Natural killer cell (primary cell): ENCODE measurements at regions not wholly inside any gene's neighbourhood (a gene's known extent, or its start where the extent isn't known, plus 50 kb on each side); places are given as distances from the start of the nearest gene placed in this dataset.

Experiments
- ATAC-seq, 3 donors: fragments of 150-1000 bp in 2 of 3; fragments of 200-7000 bp in 1 of 3; cut with Tn5 transposase; 1 replicate in 1 of 3; 2 replicates in 2 of 3; pipeline ENCODE4 v1.10.0; 2021; ENCODE audit warnings: mild to moderate bottlenecking in 2 of 3, moderate library complexity in 2 of 3
- DNase-seq, 2 donors: peaks; one replicate each; pipeline versions ENCODE4 v3.0.0 to v3.0.0-alpha.2; 2013 to 2021; ENCODE audit warnings: mixed read lengths in 1 of 2
- H3K27ac ChIP-seq: one replicate; pipeline ENCODE4 v1.5.1; 2013; ENCODE audit warnings: mild to moderate bottlenecking, low read length
- H3K27me3 ChIP-seq: one replicate; pipeline ENCODE4 v1.6.1; 2013; ENCODE audit warnings: low read length; ENCODE audit not compliant: control insufficient read depth, insufficient read depth
- H3K36me3 ChIP-seq: one replicate; pipeline ENCODE4 v1.6.1; 2013; ENCODE audit warnings: low read length; ENCODE audit not compliant: control insufficient read depth, insufficient read depth
- H3K4me1 ChIP-seq: one replicate; pipeline ENCODE4 v1.6.1; 2013; ENCODE audit warnings: low read length; ENCODE audit not compliant: control insufficient read depth, insufficient read depth
- H3K4me3 ChIP-seq: one replicate; pipeline ENCODE4 v1.5.1; 2013; ENCODE audit warnings: low read length
- H3K9me3 ChIP-seq: one replicate; pipeline ENCODE4 v1.6.1; 2013; ENCODE audit warnings: low read length; ENCODE audit not compliant: control insufficient read depth, insufficient read depth
- H3K27ac Mint-ChIP-seq, 2 donors: one replicate each; pipeline ENCODE4 v1.8.0; 2022; ENCODE audit warnings: mild to moderate bottlenecking in 2 of 2, mixed read lengths in 2 of 2, moderate library complexity in 1 of 2
- H3K27me3 Mint-ChIP-seq, 2 donors: one replicate each; pipeline ENCODE4 v1.8.0; 2022; ENCODE audit warnings: low read depth in 2 of 2, mixed read lengths in 2 of 2
- H3K36me3 Mint-ChIP-seq: one replicate; pipeline ENCODE4 v1.8.0; 2022; ENCODE audit warnings: mixed read lengths
- H3K4me1 Mint-ChIP-seq, 2 donors: one replicate each; pipeline ENCODE4 v1.8.0; 2022; ENCODE audit warnings: mixed read lengths in 2 of 2
- H3K4me3 Mint-ChIP-seq: one replicate; pipeline ENCODE4 v1.8.0; 2022; ENCODE audit warnings: mild to moderate bottlenecking, moderate library complexity, mixed read lengths
- H3K9me3 Mint-ChIP-seq, 2 donors: one replicate each; pipeline ENCODE4 v1.8.0; 2022; ENCODE audit warnings: mixed read lengths in 2 of 2
- CTCF ChIP-seq: fragments of 200-600 bp; IDR thresholded peaks from one replicate; pipeline ENCODE4 v1.8.0; 2022; ENCODE audit warnings: antibody characterized with exemption
- WGBS: methylation state at CpG from one replicate; pipeline ENCODE4 v1.1.7; 2013; ENCODE audit warnings: missing lambda C conversion rate; ENCODE audit not compliant: insufficient coverage; 5-methylcytosine and 5-hydroxymethylcytosine counted together
- intact Hi-C: fragments of 100-400 bp; cut with micrococcal nuclease; formaldehyde crosslinking; loops from one replicate; pipeline ENCODE4 v1.14.2; 2022

DNA sequence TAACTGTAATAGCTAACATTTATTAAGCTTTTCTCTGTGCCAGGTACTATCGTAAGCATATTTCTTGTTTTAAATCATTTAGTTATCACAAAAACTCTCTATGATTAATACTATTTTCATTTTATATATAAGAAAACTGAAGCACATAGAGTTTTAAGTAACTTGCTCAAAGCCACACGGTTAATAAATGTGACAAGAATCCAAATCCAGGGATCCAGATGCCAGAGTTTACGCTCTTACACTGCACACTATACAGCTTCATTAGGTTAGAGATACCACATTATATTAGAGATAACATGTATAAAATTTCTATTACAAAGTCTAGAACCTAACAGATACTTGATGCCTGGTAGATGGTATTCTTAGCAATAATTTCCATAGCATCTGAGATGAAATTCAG, 265.2 kb downstream of the SHOX2 start:
- no peak for ATAC-seq
- H3K9me3 ChIP-seq: no peaks in the 10 kb centered on the region
- H3K36me3 ChIP-seq: no peaks in the 10 kb centered on the region
- Mint-ChIP-seq H3K27me3 (no peaks in the 10 kb centered on the region), H3K36me3 (no peaks in the 10 kb centered on the region), H3K27ac (no peak overlapping the region), H3K9me3 (peaks cover 3 to 4% of the 10 kb centered on the region in 2 donors), H3K4me1 (no peaks in the 10 kb centered on the region), H3K4me3 (no peak overlapping the region)
- TF ChIP-seq CTCF: no peak
- H3K27ac ChIP-seq: no peak overlapping the region
- WGBS: no CpG with 5 or more reads among the region's 3 CpGs
- DNase-seq: no peak
- intact Hi-C loops: no loop called here
- H3K27me3 ChIP-seq: no peaks in the 10 kb centered on the region
- no peaks in the 10 kb centered on the region for H3K4me1 ChIP-seq
- no peak overlapping the region for H3K4me3 ChIP-seq

GRCh38 chr3:157840564-157840963, 265.7 kb downstream of the SHOX2 start:
- 100% methylated on average over 1 of the region's 2 CpGs for WGBS
- Mint-ChIP-seq H3K36me3 (no peaks in the 10 kb centered on the region), H3K27me3 (no peaks in the 10 kb centered on the region), H3K4me1 (no peaks in the 10 kb centered on the region), H3K9me3 (peaks cover 3 to 4% of the 10 kb centered on the region in 2 donors), H3K27ac (no peak overlapping the region), H3K4me3 (no peak overlapping the region)
- no peak for DNase-seq
- TF ChIP-seq CTCF: no peak
- H3K4me1 ChIP-seq: no peaks in the 10 kb centered on the region
- ATAC-seq: no peak
- H3K4me3 ChIP-seq: no peak overlapping the region
- H3K27me3 ChIP-seq: no peaks in the 10 kb centered on the region
- H3K9me3 ChIP-seq: no peaks in the 10 kb centered on the region
- H3K27ac ChIP-seq: no peak overlapping the region
- no peaks in the 10 kb centered on the region for H3K36me3 ChIP-seq
- intact Hi-C loops: no loop called here

DNA sequence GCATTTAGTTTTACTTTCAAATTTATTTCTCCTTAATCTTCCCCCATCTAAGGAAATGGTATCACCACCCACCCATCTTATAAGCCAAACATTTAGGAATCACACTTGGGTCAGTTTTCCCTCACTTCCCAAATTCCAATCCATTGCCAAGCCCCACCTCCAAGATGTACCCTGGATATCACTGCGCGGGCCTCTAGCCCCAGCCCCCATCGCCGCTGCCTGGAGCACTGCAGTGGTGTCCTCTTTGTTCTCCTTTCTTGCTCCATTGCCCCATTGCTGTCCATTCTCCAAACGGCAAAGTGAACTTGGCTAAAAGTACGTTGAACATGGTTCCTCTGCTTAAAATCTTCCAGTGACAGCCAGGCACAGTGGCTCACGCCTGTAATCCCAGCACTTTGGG, 267.8 kb downstream of the SHOX2 start:
- no peaks in the 10 kb centered on the region for H3K9me3 ChIP-seq
- no peaks in the 10 kb centered on the region for H3K36me3 Mint-ChIP-seq
- ATAC-seq (no peak), DNase-seq (no peak)
- intact Hi-C loops: no loop called here
- no peak overlapping the region for H3K27ac Mint-ChIP-seq
- TF ChIP-seq CTCF: no peak
- no peaks in the 10 kb centered on the region for H3K27me3 Mint-ChIP-seq
- H3K4me1 ChIP-seq: no peaks in the 10 kb centered on the region
- H3K9me3 Mint-ChIP-seq: peaks cover 4 to 11% of the 10 kb centered on the region in 2 donors
- H3K4me3 ChIP-seq: no peak overlapping the region
- no peak overlapping the region for H3K27ac ChIP-seq
- H3K4me3 Mint-ChIP-seq: no peak overlapping the region
- no peaks in the 10 kb centered on the region for H3K27me3 ChIP-seq
- no peaks in the 10 kb centered on the region for H3K4me1 Mint-ChIP-seq
- 94% methylated on average over 7 of the region's 7 CpGs for WGBS
- H3K36me3 ChIP-seq: no peaks in the 10 kb centered on the region

- Mint-ChIP-seq H3K36me3 (no peaks in the 10 kb centered on the region), H3K4me1 (no peaks in the 10 kb centered on the region), H3K9me3 (peaks cover 4 to 12% of the 10 kb centered on the region in 2 donors), H3K4me3 (no peak overlapping the region), H3K27me3 (no peaks in the 10 kb centered on the region), H3K27ac (no peak overlapping the region)
- no peaks in the 10 kb centered on the region for H3K36me3 ChIP-seq
- H3K27me3 ChIP-seq: no peaks in the 10 kb centered on the region
- DNase-seq: no peak
- intact Hi-C loops: no loop called here
- no peaks in the 10 kb centered on the region for H3K4me1 ChIP-seq
- ATAC-seq: no peak
- no peak for TF ChIP-seq CTCF
- H3K9me3 ChIP-seq: no peaks in the 10 kb centered on the region
- no CpG with 5 or more reads among the region's 1 CpG for WGBS
- no peak overlapping the region for H3K4me3 ChIP-seq
- no peak overlapping the region for H3K27ac ChIP-seq
Measured at GRCh38 chr3:157837336-157837735, 268.9 kb downstream of the SHOX2 start.
